WTC11 (cell line): ENCODE measurements at regions not wholly inside any gene's neighbourhood (a gene's known extent, or its start where the extent isn't known, plus 50 kb on each side); places are given as distances from the start of the nearest gene placed in this dataset.
"Not testable (repeated sequence)": the region's sequence is repeated elsewhere in the genome, so short reads cannot be mapped to it uniquely, and the experiment has no call there.

ENCODE experiments used
- ATAC-seq: fragments of 200-7000 bp; cut with Tn5 transposase; 2 replicates; pipeline ENCODE4 v1.10.0; 2021; ENCODE audit warnings: mild to moderate bottlenecking, moderate library complexity
- CTCF ChIA-PET: fragments of 300-600 bp; sonication (Branson Sonifier 250); formaldehyde crosslinking; loops from one replicate; lab custom pipeline; 2021; ENCODE audit warnings: antibody characterized with exemption; lab: Charles Lee
- POLR2A ChIA-PET: fragments of 350-600 bp; sonication (Branson Sonifier 250); formaldehyde crosslinking; loops from one replicate; lab custom pipeline; 2021; ENCODE audit warnings: antibody characterized with exemption; lab: Charles Lee
- DNase-seq: peaks from one replicate; pipeline ENCODE4 v3.0.0; 2021; ENCODE audit warnings: low spot score
- H3K27ac Mint-ChIP-seq: 2 replicates; pipeline ENCODE4 v1.8.0; 2021; ENCODE audit warnings: mixed read lengths
- H3K27me3 Mint-ChIP-seq: 2 replicates; pipeline ENCODE4 v1.8.0; 2021; ENCODE audit warnings: low read depth, mild to moderate bottlenecking, moderate library complexity, mixed read lengths
- H3K36me3 Mint-ChIP-seq: 2 replicates; pipeline ENCODE4 v1.8.0; 2021; ENCODE audit warnings: mixed read lengths
- H3K4me1 Mint-ChIP-seq: 2 replicates; pipeline ENCODE4 v1.8.0; 2022; ENCODE audit warnings: mixed read lengths
- H3K4me3 Mint-ChIP-seq: 2 replicates; pipeline ENCODE4 v1.8.0; 2021; ENCODE audit warnings: mild to moderate bottlenecking, moderate library complexity, mixed read lengths
- H3K9me3 Mint-ChIP-seq: 2 replicates; pipeline ENCODE4 v1.8.0; 2021; ENCODE audit warnings: mixed read lengths
- CBFB ChIP-seq: sonication (generic); formaldehyde crosslinking; IDR thresholded peaks from 2 replicates; pipeline ENCODE4 v1.8.1; 2022; ENCODE audit warnings: mild to moderate bottlenecking, low read depth, missing genetic modification reagents
- SMAD3 ChIP-seq: sonication (generic); formaldehyde crosslinking; IDR thresholded peaks from 2 replicates; pipeline ENCODE4 v1.8.0; 2022; ENCODE audit warnings: missing genetic modification reagents, mild to moderate bottlenecking, borderline replicate concordance
- SP1 ChIP-seq: sonication (generic); formaldehyde crosslinking; conservative IDR thresholded peaks from 2 replicates; pipeline ENCODE4 v1.8.1; 2022; ENCODE audit warnings: missing genetic modification reagents
- TEAD4 ChIP-seq: sonication (generic); formaldehyde crosslinking; IDR thresholded peaks from 2 replicates; pipeline ENCODE4 v1.8.0; 2022; ENCODE audit warnings: mild to moderate bottlenecking, missing genetic modification reagents
- ZNF232 ChIP-seq: sonication (generic); formaldehyde crosslinking; IDR thresholded peaks from 2 replicates; pipeline ENCODE4 v1.8.0; 2022; ENCODE audit warnings: mild to moderate bottlenecking, missing genetic modification reagents
- ZNF416 ChIP-seq: fragments of 250-450 bp; sonication (Bioruptor Pico); IDR thresholded peaks from 2 replicates; pipeline ENCODE4 v1.9.0; 2021; ENCODE audit warnings: mild to moderate bottlenecking, inconsistent platforms
- TF ChIP-seq, protein P1 (sequence below): fragments of 200-600 bp; IDR thresholded peaks from 2 replicates; pipeline ENCODE4 v1.8.0; 2022; ENCODE audit warnings: antibody characterized with exemption
- TF ChIP-seq, protein P2 (sequence below): sonication (generic); formaldehyde crosslinking; IDR thresholded peaks from 2 replicates; pipeline ENCODE4 v1.8.1; 2023; ENCODE audit warnings: mild to moderate bottlenecking, moderate library complexity, missing genetic modification reagents
- TF ChIP-seq, protein P3 (sequence below): sonication (generic); formaldehyde crosslinking; IDR thresholded peaks from 2 replicates; pipeline ENCODE4 v1.8.0; 2023; ENCODE audit warnings: missing genetic modification reagents, mild to moderate bottlenecking, borderline replicate concordance
- TF ChIP-seq, protein P4 (sequence below): sonication (generic); formaldehyde crosslinking; IDR thresholded peaks from 2 replicates; pipeline ENCODE4 v1.8.0; 2023; ENCODE audit warnings: mild to moderate bottlenecking, missing genetic modification reagents
- TF ChIP-seq, protein P5 (sequence below): fragments of 250-450 bp; sonication (Bioruptor Pico); IDR thresholded peaks from 2 replicates; pipeline ENCODE4 v1.9.0; 2021; ENCODE audit warnings: moderate library complexity, mild to moderate bottlenecking, inconsistent platforms, borderline replicate concordance

DNA sequence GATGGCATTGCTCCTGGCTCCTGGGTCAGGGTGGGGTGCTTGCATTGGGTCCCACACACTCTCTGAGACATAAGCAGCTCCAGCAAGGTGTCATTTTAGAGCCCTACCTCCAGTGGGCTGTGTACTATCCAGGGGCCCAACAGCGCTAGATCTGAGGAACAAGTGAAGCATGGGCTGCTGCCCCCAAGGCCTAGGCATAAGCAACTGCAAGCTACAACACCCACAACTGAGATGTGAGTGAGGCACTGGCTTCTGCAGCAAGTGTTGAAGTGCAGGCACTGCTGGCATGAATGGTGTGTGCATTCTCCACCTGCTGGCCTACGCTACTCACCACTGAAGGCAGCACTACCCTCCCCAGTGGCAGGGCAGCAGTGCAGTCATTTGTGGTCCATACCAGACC lies 81.0 kb upstream of the STK39 start:
- POLR2A ChIA-PET: no interaction called here
- peak; percentile 94 for ATAC-seq
- H3K27ac Mint-ChIP-seq: no peak overlapping the region
- H3K9me3 Mint-ChIP-seq: peaks cover 46% of the 10 kb centered on the region
- H3K27me3 Mint-ChIP-seq: peaks cover 3% of the 10 kb centered on the region; the same call in 1 of the 2 replicates
- H3K36me3 Mint-ChIP-seq: peaks cover 18% of the 10 kb centered on the region
- peak; percentile 24 for DNase-seq
- H3K4me3 Mint-ChIP-seq: no peak overlapping the region
- H3K4me1 Mint-ChIP-seq: peaks cover 9% of the 10 kb centered on the region
- CTCF ChIA-PET: interaction anchor here (0.6 to 1.4 kb wide), 6 partner anchors 8 to 209 kb away, joined by 3 to 10 read pairs (median 3); no protein-coding TSS in a partner anchor
- TF ChIP-seq, protein P1, sequence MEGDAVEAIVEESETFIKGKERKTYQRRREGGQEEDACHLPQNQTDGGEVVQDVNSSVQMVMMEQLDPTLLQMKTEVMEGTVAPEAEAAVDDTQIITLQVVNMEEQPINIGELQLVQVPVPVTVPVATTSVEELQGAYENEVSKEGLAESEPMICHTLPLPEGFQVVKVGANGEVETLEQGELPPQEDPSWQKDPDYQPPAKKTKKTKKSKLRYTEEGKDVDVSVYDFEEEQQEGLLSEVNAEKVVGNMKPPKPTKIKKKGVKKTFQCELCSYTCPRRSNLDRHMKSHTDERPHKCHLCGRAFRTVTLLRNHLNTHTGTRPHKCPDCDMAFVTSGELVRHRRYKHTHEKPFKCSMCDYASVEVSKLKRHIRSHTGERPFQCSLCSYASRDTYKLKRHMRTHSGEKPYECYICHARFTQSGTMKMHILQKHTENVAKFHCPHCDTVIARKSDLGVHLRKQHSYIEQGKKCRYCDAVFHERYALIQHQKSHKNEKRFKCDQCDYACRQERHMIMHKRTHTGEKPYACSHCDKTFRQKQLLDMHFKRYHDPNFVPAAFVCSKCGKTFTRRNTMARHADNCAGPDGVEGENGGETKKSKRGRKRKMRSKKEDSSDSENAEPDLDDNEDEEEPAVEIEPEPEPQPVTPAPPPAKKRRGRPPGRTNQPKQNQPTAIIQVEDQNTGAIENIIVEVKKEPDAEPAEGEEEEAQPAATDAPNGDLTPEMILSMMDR: 0 out of 2 replicates have a peak, but pooled peaks have one; percentile 14
- no peak for TF ChIP-seq ZNF232 (CRISPR knock-in tag)

DNA sequence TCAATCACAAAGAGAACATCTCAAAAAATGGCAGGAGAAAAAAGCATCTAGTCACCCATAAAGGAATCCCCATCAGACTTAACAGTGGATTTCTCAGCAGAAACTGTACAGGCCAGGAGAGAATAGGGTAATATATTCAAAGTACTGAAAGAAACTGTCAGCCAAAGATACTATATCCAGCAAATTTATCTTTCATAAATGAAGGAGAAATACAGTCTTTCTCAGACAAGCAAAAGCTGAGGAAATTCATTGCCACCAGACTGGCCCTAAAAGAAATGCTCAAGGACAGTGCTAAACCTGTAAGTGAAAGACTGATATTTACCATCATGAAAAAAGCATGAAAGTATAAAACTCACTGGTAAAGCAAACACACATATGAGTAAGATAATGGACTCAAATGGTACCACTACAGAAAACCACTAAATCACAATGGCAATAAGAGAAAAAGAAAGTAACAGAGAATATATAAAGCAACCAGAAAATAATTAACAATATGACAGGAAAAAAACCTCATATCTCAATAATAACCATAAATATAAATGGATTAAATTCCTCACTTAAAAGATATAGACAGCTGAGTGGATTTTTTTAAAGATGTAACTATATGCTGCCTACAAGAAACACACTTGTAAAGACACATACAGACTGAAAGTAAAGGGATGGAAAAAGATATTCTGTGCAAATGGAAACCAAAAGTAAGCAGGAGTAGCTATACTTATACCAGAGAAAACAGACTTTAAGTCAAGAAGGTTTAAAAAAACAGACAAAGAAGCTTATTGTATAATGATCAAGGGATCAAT lies 83.4 kb upstream of the STK39 start:
- ChIA-PET POLR2A (no interaction called here), CTCF (no interaction called here)
- TF ChIP-seq, protein P2, sequence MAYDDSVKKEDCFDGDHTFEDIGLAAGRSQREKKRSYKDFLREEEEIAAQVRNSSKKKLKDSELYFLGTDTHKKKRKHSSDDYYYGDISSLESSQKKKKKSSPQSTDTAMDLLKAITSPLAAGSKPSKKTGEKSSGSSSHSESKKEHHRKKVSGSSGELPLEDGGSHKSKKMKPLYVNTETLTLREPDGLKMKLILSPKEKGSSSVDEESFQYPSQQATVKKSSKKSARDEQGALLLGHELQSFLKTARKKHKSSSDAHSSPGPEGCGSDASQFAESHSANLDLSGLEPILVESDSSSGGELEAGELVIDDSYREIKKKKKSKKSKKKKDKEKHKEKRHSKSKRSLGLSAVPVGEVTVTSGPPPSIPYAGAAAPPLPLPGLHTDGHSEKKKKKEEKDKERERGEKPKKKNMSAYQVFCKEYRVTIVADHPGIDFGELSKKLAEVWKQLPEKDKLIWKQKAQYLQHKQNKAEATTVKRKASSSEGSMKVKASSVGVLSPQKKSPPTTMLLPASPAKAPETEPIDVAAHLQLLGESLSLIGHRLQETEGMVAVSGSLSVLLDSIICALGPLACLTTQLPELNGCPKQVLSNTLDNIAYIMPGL (CRISPR knock-in tag): no peak
- no peak for TF ChIP-seq SP1 (CRISPR knock-in tag)
- no peak for TF ChIP-seq TEAD4 (CRISPR knock-in tag)
- no peak for TF ChIP-seq ZNF416 (CRISPR knock-in tag)
- TF ChIP-seq, protein P3, sequence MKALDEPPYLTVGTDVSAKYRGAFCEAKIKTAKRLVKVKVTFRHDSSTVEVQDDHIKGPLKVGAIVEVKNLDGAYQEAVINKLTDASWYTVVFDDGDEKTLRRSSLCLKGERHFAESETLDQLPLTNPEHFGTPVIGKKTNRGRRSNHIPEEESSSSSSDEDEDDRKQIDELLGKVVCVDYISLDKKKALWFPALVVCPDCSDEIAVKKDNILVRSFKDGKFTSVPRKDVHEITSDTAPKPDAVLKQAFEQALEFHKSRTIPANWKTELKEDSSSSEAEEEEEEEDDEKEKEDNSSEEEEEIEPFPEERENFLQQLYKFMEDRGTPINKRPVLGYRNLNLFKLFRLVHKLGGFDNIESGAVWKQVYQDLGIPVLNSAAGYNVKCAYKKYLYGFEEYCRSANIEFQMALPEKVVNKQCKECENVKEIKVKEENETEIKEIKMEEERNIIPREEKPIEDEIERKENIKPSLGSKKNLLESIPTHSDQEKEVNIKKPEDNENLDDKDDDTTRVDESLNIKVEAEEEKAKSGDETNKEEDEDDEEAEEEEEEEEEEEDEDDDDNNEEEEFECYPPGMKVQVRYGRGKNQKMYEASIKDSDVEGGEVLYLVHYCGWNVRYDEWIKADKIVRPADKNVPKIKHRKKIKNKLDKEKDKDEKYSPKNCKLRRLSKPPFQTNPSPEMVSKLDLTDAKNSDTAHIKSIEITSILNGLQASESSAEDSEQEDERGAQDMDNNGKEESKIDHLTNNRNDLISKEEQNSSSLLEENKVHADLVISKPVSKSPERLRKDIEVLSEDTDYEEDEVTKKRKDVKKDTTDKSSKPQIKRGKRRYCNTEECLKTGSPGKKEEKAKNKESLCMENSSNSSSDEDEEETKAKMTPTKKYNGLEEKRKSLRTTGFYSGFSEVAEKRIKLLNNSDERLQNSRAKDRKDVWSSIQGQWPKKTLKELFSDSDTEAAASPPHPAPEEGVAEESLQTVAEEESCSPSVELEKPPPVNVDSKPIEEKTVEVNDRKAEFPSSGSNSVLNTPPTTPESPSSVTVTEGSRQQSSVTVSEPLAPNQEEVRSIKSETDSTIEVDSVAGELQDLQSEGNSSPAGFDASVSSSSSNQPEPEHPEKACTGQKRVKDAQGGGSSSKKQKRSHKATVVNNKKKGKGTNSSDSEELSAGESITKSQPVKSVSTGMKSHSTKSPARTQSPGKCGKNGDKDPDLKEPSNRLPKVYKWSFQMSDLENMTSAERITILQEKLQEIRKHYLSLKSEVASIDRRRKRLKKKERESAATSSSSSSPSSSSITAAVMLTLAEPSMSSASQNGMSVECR (CRISPR knock-in tag): no peak
- TF ChIP-seq, protein P4, sequence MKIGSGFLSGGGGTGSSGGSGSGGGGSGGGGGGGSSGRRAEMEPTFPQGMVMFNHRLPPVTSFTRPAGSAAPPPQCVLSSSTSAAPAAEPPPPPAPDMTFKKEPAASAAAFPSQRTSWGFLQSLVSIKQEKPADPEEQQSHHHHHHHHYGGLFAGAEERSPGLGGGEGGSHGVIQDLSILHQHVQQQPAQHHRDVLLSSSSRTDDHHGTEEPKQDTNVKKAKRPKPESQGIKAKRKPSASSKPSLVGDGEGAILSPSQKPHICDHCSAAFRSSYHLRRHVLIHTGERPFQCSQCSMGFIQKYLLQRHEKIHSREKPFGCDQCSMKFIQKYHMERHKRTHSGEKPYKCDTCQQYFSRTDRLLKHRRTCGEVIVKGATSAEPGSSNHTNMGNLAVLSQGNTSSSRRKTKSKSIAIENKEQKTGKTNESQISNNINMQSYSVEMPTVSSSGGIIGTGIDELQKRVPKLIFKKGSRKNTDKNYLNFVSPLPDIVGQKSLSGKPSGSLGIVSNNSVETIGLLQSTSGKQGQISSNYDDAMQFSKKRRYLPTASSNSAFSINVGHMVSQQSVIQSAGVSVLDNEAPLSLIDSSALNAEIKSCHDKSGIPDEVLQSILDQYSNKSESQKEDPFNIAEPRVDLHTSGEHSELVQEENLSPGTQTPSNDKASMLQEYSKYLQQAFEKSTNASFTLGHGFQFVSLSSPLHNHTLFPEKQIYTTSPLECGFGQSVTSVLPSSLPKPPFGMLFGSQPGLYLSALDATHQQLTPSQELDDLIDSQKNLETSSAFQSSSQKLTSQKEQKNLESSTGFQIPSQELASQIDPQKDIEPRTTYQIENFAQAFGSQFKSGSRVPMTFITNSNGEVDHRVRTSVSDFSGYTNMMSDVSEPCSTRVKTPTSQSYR (CRISPR knock-in tag): no peak
- no peak for TF ChIP-seq CBFB (CRISPR knock-in tag)
- TF ChIP-seq SMAD3 (CRISPR knock-in tag): no peak
- TF ChIP-seq, protein P5, sequence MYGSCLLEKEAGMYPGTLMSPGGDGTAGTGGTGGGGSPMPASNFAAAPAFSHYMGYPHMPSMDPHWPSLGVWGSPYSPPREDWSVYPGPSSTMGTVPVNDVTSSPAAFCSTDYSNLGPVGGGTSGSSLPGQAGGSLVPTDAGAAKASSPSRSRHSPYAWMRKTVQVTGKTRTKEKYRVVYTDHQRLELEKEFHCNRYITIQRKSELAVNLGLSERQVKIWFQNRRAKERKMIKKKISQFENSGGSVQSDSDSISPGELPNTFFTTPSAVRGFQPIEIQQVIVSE: no peak
- DNase-seq (no peak), ATAC-seq (no peak)
- Mint-ChIP-seq H3K4me3 (no peak overlapping the region), H3K4me1 (no peaks in the 10 kb centered on the region), H3K36me3 (peaks cover 18% of the 10 kb centered on the region), H3K27me3 (peaks cover 3% of the 10 kb centered on the region; the same call in 1 of the 2 replicates), H3K27ac (no peak overlapping the region), H3K9me3 (peaks cover 42% of the 10 kb centered on the region)

DNA sequence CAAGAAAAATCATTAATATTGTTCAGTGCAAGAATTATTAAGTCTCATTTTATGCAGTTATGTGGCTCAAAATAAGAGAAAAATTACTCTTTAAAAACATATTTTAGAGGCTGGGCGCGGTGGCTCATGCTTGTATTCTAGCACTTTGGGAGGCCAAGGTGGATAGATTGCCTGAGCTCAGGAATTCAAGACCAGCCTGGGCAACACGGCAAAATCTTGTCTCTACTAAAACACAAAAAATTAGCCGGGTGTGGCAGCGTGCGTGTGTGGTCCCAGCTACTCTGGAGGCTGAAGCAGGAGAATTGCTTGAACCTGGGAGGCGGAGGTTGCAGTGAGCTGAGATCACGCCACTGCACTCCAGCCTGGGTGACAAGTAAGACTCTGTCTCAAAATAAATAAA lies 87.9 kb upstream of the STK39 start:
- Mint-ChIP-seq H3K9me3 (peaks cover 25% of the 10 kb centered on the region), H3K4me1 (peaks cover 18% of the 10 kb centered on the region), H3K36me3 (peaks cover 14% of the 10 kb centered on the region)
- H3K4me3 Mint-ChIP-seq, CTCF ChIA-PET, H3K27ac Mint-ChIP-seq, POLR2A ChIA-PET, ATAC-seq, DNase-seq, H3K27me3 Mint-ChIP-seq: not testable (repeated sequence)
